ENCODE measurements at regions not wholly inside any gene's neighbourhood (a gene's known extent, or its start where the extent isn't known, plus 50 kb on each side); places are given as distances from the start of the nearest gene placed in this dataset.

DNA sequence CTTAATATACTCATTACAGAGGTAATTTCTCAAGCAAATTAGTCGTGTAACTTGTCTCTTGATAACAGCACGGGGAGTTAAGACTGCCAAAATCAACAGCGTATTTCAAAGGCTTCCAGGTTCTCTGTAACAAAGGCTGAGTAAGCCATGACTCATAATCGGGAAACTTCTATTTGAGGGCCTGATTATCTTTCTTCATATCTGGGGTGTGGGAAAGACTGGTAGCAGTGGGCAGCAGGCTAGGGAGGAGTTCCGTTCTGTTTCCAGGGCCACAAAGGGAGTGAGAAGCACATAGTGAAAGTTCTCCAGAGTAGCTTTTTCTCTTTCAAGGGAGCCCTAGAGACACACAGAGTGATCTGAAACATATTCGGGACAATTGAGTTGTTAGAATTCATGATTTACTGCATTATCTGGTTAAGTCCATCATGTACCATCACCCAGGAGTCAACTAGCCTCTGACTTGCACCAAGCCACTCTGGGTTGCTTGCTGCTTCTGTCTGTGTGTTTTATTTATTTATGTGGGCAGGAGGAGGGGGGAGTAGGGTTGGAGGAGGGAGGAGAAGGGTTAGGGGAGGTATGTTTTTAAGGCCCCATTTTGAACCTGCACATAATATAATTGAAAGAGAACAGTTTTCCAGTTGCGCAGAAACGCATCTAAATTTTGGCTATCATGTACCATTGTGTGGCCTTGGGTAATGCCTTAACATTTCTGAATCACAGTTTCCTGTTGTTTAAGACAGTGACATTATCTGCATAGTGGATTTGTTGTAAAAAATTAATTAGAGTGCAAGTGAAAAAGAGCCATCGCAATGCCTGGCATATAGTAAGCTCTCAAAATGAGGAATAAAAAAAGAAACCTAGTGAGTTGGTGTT lies 80.5 kb upstream of the ITPRID2 start (continued):
- TF ChIP-seq TEAD4 (IDR thresholded peaks at IDR 0.05; ENCODE audit: borderline replicate concordance, insufficient read depth) = peak; percentile 90; the same call in 1 of the 2 replicates
- TF ChIP-seq RXRA (IDR thresholded peaks at IDR 0.05; ENCODE audit: borderline replicate concordance, low read depth) = peak; percentile 88
- 0 out of 2 replicates have a peak, but pooled peaks have one; percentile 33 for TF ChIP-seq ELF1 (IDR thresholded peaks at IDR 0.05)
- TF ChIP-seq RFX5 (IDR thresholded peaks at IDR 0.05; ENCODE audit: low read length) = no peak
- peak; percentile 99 for TF ChIP-seq FOSL2 (IDR thresholded peaks at IDR 0.05; ENCODE audit: borderline replicate concordance, low read depth)
- peak; percentile 78 for TF ChIP-seq FOXM1 (IDR thresholded peaks at IDR 0.05; ENCODE audit: low read depth)
- peak; percentile 94 for TF ChIP-seq TCF12 (IDR thresholded peaks at IDR 0.05)
- peak; percentile 94 for TF ChIP-seq MEF2A (IDR thresholded peaks at IDR 0.05; ENCODE audit: borderline replicate concordance, low read depth)
- TF ChIP-seq JUND (IDR thresholded peaks at IDR 0.05) = peak; percentile 99
- TF ChIP-seq, protein P1, sequence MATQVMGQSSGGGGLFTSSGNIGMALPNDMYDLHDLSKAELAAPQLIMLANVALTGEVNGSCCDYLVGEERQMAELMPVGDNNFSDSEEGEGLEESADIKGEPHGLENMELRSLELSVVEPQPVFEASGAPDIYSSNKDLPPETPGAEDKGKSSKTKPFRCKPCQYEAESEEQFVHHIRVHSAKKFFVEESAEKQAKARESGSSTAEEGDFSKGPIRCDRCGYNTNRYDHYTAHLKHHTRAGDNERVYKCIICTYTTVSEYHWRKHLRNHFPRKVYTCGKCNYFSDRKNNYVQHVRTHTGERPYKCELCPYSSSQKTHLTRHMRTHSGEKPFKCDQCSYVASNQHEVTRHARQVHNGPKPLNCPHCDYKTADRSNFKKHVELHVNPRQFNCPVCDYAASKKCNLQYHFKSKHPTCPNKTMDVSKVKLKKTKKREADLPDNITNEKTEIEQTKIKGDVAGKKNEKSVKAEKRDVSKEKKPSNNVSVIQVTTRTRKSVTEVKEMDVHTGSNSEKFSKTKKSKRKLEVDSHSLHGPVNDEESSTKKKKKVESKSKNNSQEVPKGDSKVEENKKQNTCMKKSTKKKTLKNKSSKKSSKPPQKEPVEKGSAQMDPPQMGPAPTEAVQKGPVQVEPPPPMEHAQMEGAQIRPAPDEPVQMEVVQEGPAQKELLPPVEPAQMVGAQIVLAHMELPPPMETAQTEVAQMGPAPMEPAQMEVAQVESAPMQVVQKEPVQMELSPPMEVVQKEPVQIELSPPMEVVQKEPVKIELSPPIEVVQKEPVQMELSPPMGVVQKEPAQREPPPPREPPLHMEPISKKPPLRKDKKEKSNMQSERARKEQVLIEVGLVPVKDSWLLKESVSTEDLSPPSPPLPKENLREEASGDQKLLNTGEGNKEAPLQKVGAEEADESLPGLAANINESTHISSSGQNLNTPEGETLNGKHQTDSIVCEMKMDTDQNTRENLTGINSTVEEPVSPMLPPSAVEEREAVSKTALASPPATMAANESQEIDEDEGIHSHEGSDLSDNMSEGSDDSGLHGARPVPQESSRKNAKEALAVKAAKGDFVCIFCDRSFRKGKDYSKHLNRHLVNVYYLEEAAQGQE (IDR thresholded peaks at IDR 0.05; ENCODE audit: low read depth, low read length) = peak; percentile 67
- no peak for TF ChIP-seq NRF1 (IDR thresholded peaks at IDR 0.05; ENCODE audit: low read depth, low read length)

DNA sequence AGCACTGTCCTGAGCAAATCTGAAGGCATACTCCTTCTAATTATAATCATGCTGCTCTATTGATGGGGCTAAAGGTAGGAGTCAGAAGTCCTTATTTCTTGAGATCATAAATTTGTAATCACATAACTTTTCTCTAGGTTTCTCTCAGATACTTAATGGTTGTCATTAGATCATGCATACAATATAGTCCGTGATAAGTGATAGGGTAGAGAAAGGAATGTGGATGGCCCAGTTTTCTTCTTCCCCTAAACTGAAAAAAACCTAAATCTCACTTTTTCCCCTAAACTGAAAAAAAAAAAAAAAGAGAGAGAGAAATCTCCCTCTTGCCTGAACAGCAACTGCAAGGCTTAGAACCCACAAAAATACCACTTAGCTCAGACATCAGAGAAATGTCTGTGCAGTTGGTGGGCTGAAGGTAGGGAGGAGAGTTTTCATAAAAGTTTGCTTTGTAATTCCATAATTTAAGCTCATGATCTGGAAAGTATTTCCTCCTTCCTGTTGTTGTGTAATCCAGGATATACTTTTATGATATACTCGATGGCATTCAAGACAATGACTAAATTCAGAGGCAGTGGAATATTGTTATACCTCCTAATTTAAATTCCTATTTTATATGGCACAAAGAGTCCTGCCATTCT lies 79.3 kb upstream of the ITPRID2 start:
- Histone ChIP-seq H3K4me2 (no peak overlapping the region), H3K4me1 (ENCODE audit: control insufficient read depth in 1 of 2, insufficient read depth in 2 of 2, low read depth in 1 of 2, low read length in 1 of 2) (peaks cover 2 to 34% of the 10 kb centered on the region in 2 experiments; a peak in 3 of 4 replicates), H3K4me3 (ENCODE audit: low read depth in 2 of 2, low read length in 1 of 2) (no peak overlapping the region), H3K79me2 (ENCODE audit: insufficient read depth) (no peaks in the 10 kb centered on the region), H4K20me1 (ENCODE audit: insufficient read depth) (no peaks in the 10 kb centered on the region), H3K9ac (no peak overlapping the region; the same call in 1 of the 2 replicates), H3K9me3 (no peaks in the 10 kb centered on the region), H3K36me3 (replicated peaks in 1 of 2; ENCODE audit: control insufficient read depth in 1 of 2, insufficient read depth in 2 of 2, low read length in 1 of 2) (no peaks in the 10 kb centered on the region), H2AFZ (ENCODE audit: low read depth) (no peak overlapping the region), H3K27me3 (ENCODE audit: insufficient read depth) (no peaks in the 10 kb centered on the region), H3K27ac (ENCODE audit: low read depth in 2 of 2, low read length in 1 of 2) (peak overlapping the region in 1 of 2 experiments; percentile 96; a peak in 3 of 4 replicates), H3F3A (replicated peaks; ENCODE audit: insufficient read depth) (peaks cover 16% of the 10 kb centered on the region), H3K9me2 (no peaks in the 10 kb centered on the region)
- CTCF ChIA-PET = interaction anchor here (0.6 kb wide), 1 partner anchor 59 kb away, joined by 4 read pairs; no protein-coding TSS in a partner anchor
- 31% methylated on average over 2 of the region's 2 CpGs for WGBS (ENCODE audit: low lambda C conversion rate)
- POLR2A ChIA-PET = no interaction called here
- no peak for DNase-seq
- TF ChIP-seq GATA2 (CRISPR knock-in tag; IDR thresholded peaks at IDR 0.05) (no peak), POLR2AphosphoS5 (IDR thresholded peaks at IDR 0.05; ENCODE audit: low read depth, low read length) (no peak), NRF1 (IDR thresholded peaks at IDR 0.05; ENCODE audit: low read depth, low read length) (no peak), TEAD4 (IDR thresholded peaks at IDR 0.05; ENCODE audit: borderline replicate concordance, insufficient read depth) (no peak), MEF2A (IDR thresholded peaks at IDR 0.05; ENCODE audit: borderline replicate concordance, low read depth) (no peak), FOSL2 (IDR thresholded peaks at IDR 0.05; ENCODE audit: borderline replicate concordance, low read depth) (no peak), YY1 (IDR thresholded peaks at IDR 0.05; ENCODE audit: low read depth) (no peak), GABPA (IDR thresholded peaks at IDR 0.05; ENCODE audit: low read depth) (no peak), RFX5 (IDR thresholded peaks at IDR 0.05; ENCODE audit: low read length) (no peak)
- TF ChIP-seq, protein P2, sequence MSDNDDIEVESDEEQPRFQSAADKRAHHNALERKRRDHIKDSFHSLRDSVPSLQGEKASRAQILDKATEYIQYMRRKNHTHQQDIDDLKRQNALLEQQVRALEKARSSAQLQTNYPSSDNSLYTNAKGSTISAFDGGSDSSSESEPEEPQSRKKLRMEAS (IDR thresholded peaks at IDR 0.05; ENCODE audit: low read depth) = no peak
- TF ChIP-seq, protein P3, sequence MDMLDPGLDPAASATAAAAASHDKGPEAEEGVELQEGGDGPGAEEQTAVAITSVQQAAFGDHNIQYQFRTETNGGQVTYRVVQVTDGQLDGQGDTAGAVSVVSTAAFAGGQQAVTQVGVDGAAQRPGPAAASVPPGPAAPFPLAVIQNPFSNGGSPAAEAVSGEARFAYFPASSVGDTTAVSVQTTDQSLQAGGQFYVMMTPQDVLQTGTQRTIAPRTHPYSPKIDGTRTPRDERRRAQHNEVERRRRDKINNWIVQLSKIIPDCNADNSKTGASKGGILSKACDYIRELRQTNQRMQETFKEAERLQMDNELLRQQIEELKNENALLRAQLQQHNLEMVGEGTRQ (IDR thresholded peaks at IDR 0.05; ENCODE audit: borderline replicate concordance, low read depth, low read length) = no peak
- TF ChIP-seq, protein P4, sequence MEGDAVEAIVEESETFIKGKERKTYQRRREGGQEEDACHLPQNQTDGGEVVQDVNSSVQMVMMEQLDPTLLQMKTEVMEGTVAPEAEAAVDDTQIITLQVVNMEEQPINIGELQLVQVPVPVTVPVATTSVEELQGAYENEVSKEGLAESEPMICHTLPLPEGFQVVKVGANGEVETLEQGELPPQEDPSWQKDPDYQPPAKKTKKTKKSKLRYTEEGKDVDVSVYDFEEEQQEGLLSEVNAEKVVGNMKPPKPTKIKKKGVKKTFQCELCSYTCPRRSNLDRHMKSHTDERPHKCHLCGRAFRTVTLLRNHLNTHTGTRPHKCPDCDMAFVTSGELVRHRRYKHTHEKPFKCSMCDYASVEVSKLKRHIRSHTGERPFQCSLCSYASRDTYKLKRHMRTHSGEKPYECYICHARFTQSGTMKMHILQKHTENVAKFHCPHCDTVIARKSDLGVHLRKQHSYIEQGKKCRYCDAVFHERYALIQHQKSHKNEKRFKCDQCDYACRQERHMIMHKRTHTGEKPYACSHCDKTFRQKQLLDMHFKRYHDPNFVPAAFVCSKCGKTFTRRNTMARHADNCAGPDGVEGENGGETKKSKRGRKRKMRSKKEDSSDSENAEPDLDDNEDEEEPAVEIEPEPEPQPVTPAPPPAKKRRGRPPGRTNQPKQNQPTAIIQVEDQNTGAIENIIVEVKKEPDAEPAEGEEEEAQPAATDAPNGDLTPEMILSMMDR (IDR thresholded peaks at IDR 0.05) = no peak
- TF ChIP-seq, protein P5, sequence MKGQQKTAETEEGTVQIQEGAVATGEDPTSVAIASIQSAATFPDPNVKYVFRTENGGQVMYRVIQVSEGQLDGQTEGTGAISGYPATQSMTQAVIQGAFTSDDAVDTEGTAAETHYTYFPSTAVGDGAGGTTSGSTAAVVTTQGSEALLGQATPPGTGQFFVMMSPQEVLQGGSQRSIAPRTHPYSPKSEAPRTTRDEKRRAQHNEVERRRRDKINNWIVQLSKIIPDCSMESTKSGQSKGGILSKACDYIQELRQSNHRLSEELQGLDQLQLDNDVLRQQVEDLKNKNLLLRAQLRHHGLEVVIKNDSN (IDR thresholded peaks at IDR 0.05; ENCODE audit: borderline replicate concordance, low read depth) = no peak
- TF ChIP-seq, protein P6, sequence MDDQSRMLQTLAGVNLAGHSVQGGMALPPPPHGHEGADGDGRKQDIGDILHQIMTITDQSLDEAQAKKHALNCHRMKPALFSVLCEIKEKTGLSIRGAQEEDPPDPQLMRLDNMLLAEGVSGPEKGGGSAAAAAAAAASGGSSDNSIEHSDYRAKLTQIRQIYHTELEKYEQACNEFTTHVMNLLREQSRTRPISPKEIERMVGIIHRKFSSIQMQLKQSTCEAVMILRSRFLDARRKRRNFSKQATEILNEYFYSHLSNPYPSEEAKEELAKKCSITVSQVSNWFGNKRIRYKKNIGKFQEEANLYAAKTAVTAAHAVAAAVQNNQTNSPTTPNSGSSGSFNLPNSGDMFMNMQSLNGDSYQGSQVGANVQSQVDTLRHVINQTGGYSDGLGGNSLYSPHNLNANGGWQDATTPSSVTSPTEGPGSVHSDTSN (IDR thresholded peaks at IDR 0.05) = no peak

Measured in SK-N-SH (cell line).